ENCODE measurements at regions not wholly inside any gene's neighbourhood (a gene's known extent, or its start where the extent isn't known, plus 50 kb on each side); places are given as distances from the start of the nearest gene placed in this dataset.

- no peak for TF ChIP-seq CTCF (conservative IDR thresholded peaks at IDR 0.05; ENCODE audit: low read length)
- TF ChIP-seq EZH2phosphoT487 (IDR thresholded peaks at IDR 0.05; ENCODE audit: borderline replicate concordance): no peak
Observed at GRCh38 chr1:219417610-219418009, 195.3 kb downstream of the ZC3H11B start.
